ENCODE measurements at regions not wholly inside any gene's neighbourhood (a gene's known extent, or its start where the extent isn't known, plus 50 kb on each side); places are given as distances from the start of the nearest gene placed in this dataset.

DNA sequence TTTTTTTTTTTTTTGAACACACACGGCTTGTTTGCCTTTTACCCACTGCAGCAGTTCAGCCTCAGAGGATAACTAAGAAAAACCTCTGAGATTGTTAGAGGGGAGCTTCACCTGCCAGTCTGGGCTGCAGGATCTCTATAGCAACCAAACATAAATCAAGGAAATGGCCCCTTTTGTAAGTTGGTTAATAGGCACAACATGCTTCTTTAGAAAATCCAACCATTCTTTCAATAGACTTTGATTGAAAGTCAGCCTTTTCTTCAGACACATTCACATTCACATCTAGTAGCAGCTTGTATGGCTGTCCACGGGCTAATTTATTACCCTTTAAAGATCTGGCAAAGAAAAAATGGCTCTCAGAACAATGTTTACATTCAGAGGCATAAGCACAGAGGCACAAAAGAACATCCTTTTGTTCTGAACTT lies 136.6 kb upstream of the RARB start:
- no peak overlapping the region for H3K4me2 ChIP-seq

DNA sequence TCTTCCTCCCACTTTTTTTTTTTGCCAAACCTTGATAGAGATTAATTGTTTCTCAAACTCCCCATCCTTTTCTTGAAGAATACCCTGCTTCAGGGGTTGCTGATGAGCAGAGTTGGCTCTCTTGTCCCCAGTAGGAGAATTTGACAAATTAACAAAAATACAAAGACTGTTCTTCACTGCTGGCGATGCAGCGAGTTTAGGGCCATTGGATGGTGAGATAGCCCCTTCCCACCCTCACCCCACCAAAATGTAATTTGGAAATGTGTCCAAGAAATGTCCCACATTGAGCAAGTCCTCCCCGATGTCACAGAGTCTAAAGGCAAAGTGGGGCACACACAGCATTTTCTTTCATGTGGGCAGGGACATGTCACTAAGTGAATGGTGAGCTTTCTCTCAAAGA lies 136.0 kb upstream of the RARB start:
- Histone ChIP-seq H3K36me3 (ENCODE audit: low read depth) (no peaks in the 10 kb centered on the region), H3K27ac (no peak overlapping the region), H3K4me3 (no peak overlapping the region), H3K79me2 (ENCODE audit: low read depth) (no peaks in the 10 kb centered on the region), H3K9me2 (ENCODE audit: insufficient read depth) (no peaks in the 10 kb centered on the region), H4K20me1 (ENCODE audit: insufficient read depth) (no peaks in the 10 kb centered on the region), H3K27me3 (ENCODE audit: insufficient read depth, low read depth) (no peaks in the 10 kb centered on the region), H3K4me1 (replicated peaks; ENCODE audit: insufficient read depth) (0 out of 2 replicates have a peak, but pooled peaks cover 4% of the 10 kb centered on the region), H3K9me3 (ENCODE audit: insufficient read depth, low read depth) (no peaks in the 10 kb centered on the region), H2AFZ (no peak overlapping the region), H3F3A (ENCODE audit: insufficient read depth, low read depth) (no peaks in the 10 kb centered on the region), H3K4me2 (no peak overlapping the region)
- intact Hi-C loops (cut with micrococcal nuclease; ENCODE audit: unreplicated experiment): loop anchor here (5.0 kb wide), 1 partner anchor 425 kb away; no protein-coding TSS in a partner anchor
- DNase-seq: no peak
- ChIA-PET CTCF (no interaction called here), POLR2A (ENCODE audit: unreplicated experiment) (interaction anchor here (0.7 kb wide), 1 partner anchor 1356 kb away, joined by 8 read pairs; no protein-coding TSS in a partner anchor)
- no TSS peak for BruUV-seq (replicated peaks)
- TF ChIP-seq, protein P1, sequence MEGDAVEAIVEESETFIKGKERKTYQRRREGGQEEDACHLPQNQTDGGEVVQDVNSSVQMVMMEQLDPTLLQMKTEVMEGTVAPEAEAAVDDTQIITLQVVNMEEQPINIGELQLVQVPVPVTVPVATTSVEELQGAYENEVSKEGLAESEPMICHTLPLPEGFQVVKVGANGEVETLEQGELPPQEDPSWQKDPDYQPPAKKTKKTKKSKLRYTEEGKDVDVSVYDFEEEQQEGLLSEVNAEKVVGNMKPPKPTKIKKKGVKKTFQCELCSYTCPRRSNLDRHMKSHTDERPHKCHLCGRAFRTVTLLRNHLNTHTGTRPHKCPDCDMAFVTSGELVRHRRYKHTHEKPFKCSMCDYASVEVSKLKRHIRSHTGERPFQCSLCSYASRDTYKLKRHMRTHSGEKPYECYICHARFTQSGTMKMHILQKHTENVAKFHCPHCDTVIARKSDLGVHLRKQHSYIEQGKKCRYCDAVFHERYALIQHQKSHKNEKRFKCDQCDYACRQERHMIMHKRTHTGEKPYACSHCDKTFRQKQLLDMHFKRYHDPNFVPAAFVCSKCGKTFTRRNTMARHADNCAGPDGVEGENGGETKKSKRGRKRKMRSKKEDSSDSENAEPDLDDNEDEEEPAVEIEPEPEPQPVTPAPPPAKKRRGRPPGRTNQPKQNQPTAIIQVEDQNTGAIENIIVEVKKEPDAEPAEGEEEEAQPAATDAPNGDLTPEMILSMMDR (conservative IDR thresholded peaks at IDR 0.05): no peak

More for the DNA sequence above, 136.6 kb upstream of the RARB start:
- Histone ChIP-seq H3K27me3 (ENCODE audit: insufficient read depth, low read depth) (no peaks in the 10 kb centered on the region), H3K79me2 (ENCODE audit: low read depth) (no peaks in the 10 kb centered on the region), H3K36me3 (ENCODE audit: low read depth) (no peaks in the 10 kb centered on the region), H2AFZ (no peak overlapping the region), H3K27ac (no peak overlapping the region), H4K20me1 (ENCODE audit: insufficient read depth) (no peaks in the 10 kb centered on the region), H3K4me3 (no peak overlapping the region), H3K9me3 (ENCODE audit: insufficient read depth, low read depth) (no peaks in the 10 kb centered on the region), H3K4me1 (replicated peaks; ENCODE audit: insufficient read depth) (0 out of 2 replicates have a peak, but pooled peaks cover 4% of the 10 kb centered on the region), H3F3A (ENCODE audit: insufficient read depth, low read depth) (no peaks in the 10 kb centered on the region), H3K9me2 (ENCODE audit: insufficient read depth) (no peaks in the 10 kb centered on the region)
- no TSS peak for BruUV-seq (replicated peaks)
- CTCF ChIA-PET: no interaction called here
- no peak for TF ChIP-seq EZH2 (IDR thresholded peaks at IDR 0.05; ENCODE audit: low read depth)
- TF ChIP-seq, protein P1 (conservative IDR thresholded peaks at IDR 0.05): no peak
- intact Hi-C loops (cut with micrococcal nuclease; ENCODE audit: unreplicated experiment): loop anchor here (5.0 kb wide), 1 partner anchor 426 kb away; no protein-coding TSS in a partner anchor
- DNase-seq: no peak
- POLR2A ChIA-PET (ENCODE audit: unreplicated experiment): interaction anchor here (0.7 kb wide), 1 partner anchor 1356 kb away, joined by 8 read pairs; no protein-coding TSS in a partner anchor

DNA sequence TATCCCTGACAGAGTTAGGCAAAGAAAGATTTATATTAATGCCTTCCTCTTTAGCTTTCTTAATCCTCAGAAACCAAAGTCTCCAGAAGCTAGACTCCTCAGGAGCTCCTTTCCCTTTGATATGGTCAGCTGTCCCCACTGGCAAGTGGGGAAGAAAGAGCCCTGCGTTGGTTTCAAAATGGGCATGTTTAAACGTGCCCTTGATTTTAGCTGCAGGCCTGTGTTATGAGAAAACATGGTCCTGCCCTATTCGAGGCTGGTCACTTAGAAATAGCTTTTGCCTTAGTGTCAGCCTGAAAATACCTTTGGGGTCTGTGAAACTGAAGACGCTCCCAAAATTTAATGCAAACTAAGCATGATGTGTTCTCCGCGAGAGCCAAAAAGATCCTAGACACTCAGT lies 135.5 kb upstream of the RARB start:
- intact Hi-C loops (cut with micrococcal nuclease; ENCODE audit: unreplicated experiment): loop anchor here (5.0 kb wide), 1 partner anchor 425 kb away; no protein-coding TSS in a partner anchor

More for the DNA sequence above, 135.5 kb upstream of the RARB start:
- Histone ChIP-seq H3K36me3 (ENCODE audit: low read depth) (no peaks in the 10 kb centered on the region), H3K4me1 (replicated peaks; ENCODE audit: insufficient read depth) (0 out of 2 replicates have a peak, but pooled peaks cover 4% of the 10 kb centered on the region), H3K79me2 (ENCODE audit: low read depth) (no peaks in the 10 kb centered on the region), H3K9me3 (ENCODE audit: insufficient read depth, low read depth) (no peaks in the 10 kb centered on the region), H3K9me2 (ENCODE audit: insufficient read depth) (no peaks in the 10 kb centered on the region), H3K27me3 (ENCODE audit: insufficient read depth, low read depth) (no peaks in the 10 kb centered on the region), H3F3A (ENCODE audit: insufficient read depth, low read depth) (no peaks in the 10 kb centered on the region), H4K20me1 (ENCODE audit: insufficient read depth) (no peaks in the 10 kb centered on the region), H2AFZ (no peak overlapping the region), H3K27ac (no peak overlapping the region), H3K4me2 (no peak overlapping the region), H3K4me3 (no peak overlapping the region)
- no TSS peak for BruUV-seq (replicated peaks)
- no peak for DNase-seq
- TF ChIP-seq, protein P1 (conservative IDR thresholded peaks at IDR 0.05): no peak
- ChIA-PET POLR2A (ENCODE audit: unreplicated experiment) (no interaction called here), CTCF (no interaction called here)

Measured in PC-9 (cell line).